ENCODE measurements at regions not wholly inside any gene's neighbourhood (a gene's known extent, or its start where the extent isn't known, plus 50 kb on each side); places are given as distances from the start of the nearest gene placed in this dataset.

- no peak for TF ChIP-seq CTCF (conservative IDR thresholded peaks at IDR 0.05)
- Histone ChIP-seq H3K27me3 (ENCODE audit: control insufficient read depth, insufficient read depth, low read length, poor library complexity, severe bottlenecking) (no peaks in the 10 kb centered on the region), H3K36me3 (ENCODE audit: control insufficient read depth, insufficient read depth, low read length) (no peaks in the 10 kb centered on the region), H3K27ac (ENCODE audit: low read depth, low read length) (no peak overlapping the region), H3K4me3 (ENCODE audit: low read length) (no peak overlapping the region), H3K9me3 (ENCODE audit: control insufficient read depth, low read length) (no peaks in the 10 kb centered on the region), H3K9ac (ENCODE audit: extremely low read depth, low read length, poor library complexity, severe bottlenecking) (no peak overlapping the region), H3K4me1 (ENCODE audit: control insufficient read depth, insufficient read depth, low read length) (no peaks in the 10 kb centered on the region)
- WGBS, 2 experiments (ENCODE audit: insufficient coverage in 1 of 2, insufficient read length in 1 of 2) = 92 to 99% methylated on average over 8 to 11 of the region's 11 CpGs
- Mint-ChIP-seq H3K27ac (no peak overlapping the region), H3K4me1 (peaks cover 3% of the 10 kb centered on the region), H3K9me3 (peaks cover 19% of the 10 kb centered on the region), H3K27me3 (ENCODE audit: insufficient read depth) (peaks cover 2% of the 10 kb centered on the region), H3K4me3 (no peak overlapping the region), H3K36me3 (ENCODE audit: low read depth) (peaks cover 1% of the 10 kb centered on the region)
- DNase-seq = no peak
These were observed 109.6 kb downstream of the SIK1 start for GRCh38 chr21:43317254-43317748.

- WGBS, 2 experiments (ENCODE audit: insufficient coverage in 1 of 2, insufficient read length in 1 of 2) = 90 to 96% methylated on average over 13 to 19 of the region's 19 CpGs
- TF ChIP-seq CTCF (conservative IDR thresholded peaks at IDR 0.05) = no peak
- Mint-ChIP-seq H3K4me1 (peaks cover 10% of the 10 kb centered on the region), H3K27ac (no peak overlapping the region), H3K9me3 (peaks cover 19% of the 10 kb centered on the region), H3K36me3 (ENCODE audit: low read depth) (peaks cover 1% of the 10 kb centered on the region), H3K27me3 (ENCODE audit: insufficient read depth) (peaks cover 2% of the 10 kb centered on the region), H3K4me3 (no peak overlapping the region)
- DNase-seq = no peak
- Histone ChIP-seq H3K4me1 (ENCODE audit: control insufficient read depth, insufficient read depth, low read length) (no peaks in the 10 kb centered on the region), H3K27me3 (ENCODE audit: control insufficient read depth, insufficient read depth, low read length, poor library complexity, severe bottlenecking) (no peaks in the 10 kb centered on the region), H3K9me3 (ENCODE audit: control insufficient read depth, low read length) (no peaks in the 10 kb centered on the region), H3K27ac (ENCODE audit: low read depth, low read length) (no peak overlapping the region), H3K4me3 (ENCODE audit: low read length) (no peak overlapping the region), H3K9ac (ENCODE audit: extremely low read depth, low read length, poor library complexity, severe bottlenecking) (no peak overlapping the region), H3K36me3 (ENCODE audit: control insufficient read depth, insufficient read depth, low read length) (no peaks in the 10 kb centered on the region)
These were observed 110.6 kb downstream of the SIK1 start for GRCh38 chr21:43316156-43316845.

GRCh38 chr21:43315244-43316137 lies 111.4 kb downstream of the SIK1 start:
- H3K9me3 Mint-ChIP-seq = peaks cover 19% of the 10 kb centered on the region
- peaks cover 10% of the 10 kb centered on the region for H3K4me1 Mint-ChIP-seq
- no peak for DNase-seq
- H3K36me3 Mint-ChIP-seq (ENCODE audit: low read depth) = peaks cover 1% of the 10 kb centered on the region
- no peaks in the 10 kb centered on the region for H3K9me3 ChIP-seq (ENCODE audit: control insufficient read depth, low read length)
- no peaks in the 10 kb centered on the region for H3K27me3 ChIP-seq (ENCODE audit: control insufficient read depth, insufficient read depth, low read length, poor library complexity, severe bottlenecking)
- H3K4me3 Mint-ChIP-seq = no peak overlapping the region
- no peaks in the 10 kb centered on the region for H3K4me1 ChIP-seq (ENCODE audit: control insufficient read depth, insufficient read depth, low read length)
- peak; percentile 50 for TF ChIP-seq CTCF (conservative IDR thresholded peaks at IDR 0.05)
- H3K27ac Mint-ChIP-seq = no peak overlapping the region
- H3K9ac ChIP-seq (ENCODE audit: extremely low read depth, low read length, poor library complexity, severe bottlenecking) = no peak overlapping the region
- H3K36me3 ChIP-seq (ENCODE audit: control insufficient read depth, insufficient read depth, low read length) = no peaks in the 10 kb centered on the region
- no peak overlapping the region for H3K4me3 ChIP-seq (ENCODE audit: low read length)
- WGBS, 2 experiments (ENCODE audit: insufficient coverage in 1 of 2, insufficient read length in 1 of 2) = 87 to 89% methylated on average over 18 to 27 of the region's 27 CpGs
- H3K27me3 Mint-ChIP-seq (ENCODE audit: insufficient read depth) = peaks cover 2% of the 10 kb centered on the region
- no peak overlapping the region for H3K27ac ChIP-seq (ENCODE audit: low read depth, low read length)
